ENCODE measurements at regions not wholly inside any gene's neighbourhood (a gene's known extent, or its start where the extent isn't known, plus 50 kb on each side); places are given as distances from the start of the nearest gene placed in this dataset.

- Histone ChIP-seq H2AFZ (ENCODE audit: insufficient read depth, low read depth, low read length, poor library complexity, severe bottlenecking) (no peak overlapping the region), H3K9me3 (replicated peaks in 1 of 2; ENCODE audit: control insufficient read depth in 1 of 2, insufficient read depth in 1 of 2, low read length in 2 of 2) (no peaks in the 10 kb centered on the region), H3K4me1 (ENCODE audit: control insufficient read depth in 1 of 2, insufficient read depth in 2 of 2, low read length in 2 of 2) (peaks cover 4% of the 10 kb centered on the region in 2 donors), H3K27ac (ENCODE audit: low read depth in 1 of 2, low read length in 2 of 2) (no peak overlapping the region), H3K9ac (ENCODE audit: insufficient read depth, low read length, poor library complexity, severe bottlenecking) (no peak overlapping the region), H3K4me3 (replicated peaks in 1 of 3; ENCODE audit: low read depth in 2 of 3, low read length in 3 of 3) (no peak overlapping the region), H4K20me1 (ENCODE audit: insufficient read depth, low read length) (no peaks in the 10 kb centered on the region), H3K79me2 (ENCODE audit: insufficient read depth, low read length) (no peaks in the 10 kb centered on the region), H3K4me2 (replicated peaks; ENCODE audit: extremely low read depth, low read length, poor library complexity, severe bottlenecking) (no peak overlapping the region), H3K36me3 (replicated peaks in 1 of 2; ENCODE audit: control insufficient read depth in 1 of 2, insufficient read depth in 2 of 2, low read length in 2 of 2) (no peaks in the 10 kb centered on the region), H3K27me3 (ENCODE audit: control insufficient read depth in 2 of 2, insufficient read depth in 2 of 2, low read length in 2 of 2) (no peaks in the 10 kb centered on the region)
- intact Hi-C loops (cut with micrococcal nuclease) = no loop called here
- Mint-ChIP-seq H3K36me3 (no peaks in the 10 kb centered on the region), H3K4me1 (peaks cover 3% of the 10 kb centered on the region), H3K9me3 (peaks cover 0 to 2% (median 0%) of the 10 kb centered on the region in 7 donors), H3K4me3 (no peak overlapping the region), H3K27ac (peak overlapping the region in 1 of 7 donors; percentile 5), H3K27me3 (ENCODE audit: low read depth in 3 of 3) (peaks cover 0 to 3% (median 1%) of the 10 kb centered on the region in 3 donors)
- DNase-seq = no peak
- TF ChIP-seq CTCF (IDR thresholded peaks at IDR 0.05) = no peak
- WGBS (ENCODE audit: insufficient coverage) = 70% methylated on average over 3 of the region's 8 CpGs
Measured at GRCh38 chr5:69038539-69038938, 55.3 kb upstream of the SLC30A5 start.

- no peaks in the 10 kb centered on the region for H3K36me3 Mint-ChIP-seq
- H3K4me3 Mint-ChIP-seq = no peak overlapping the region
- Histone ChIP-seq H3K27ac (ENCODE audit: low read depth in 1 of 2, low read length in 2 of 2) (no peak overlapping the region), H3K79me2 (ENCODE audit: insufficient read depth, low read length) (no peaks in the 10 kb centered on the region), H4K20me1 (ENCODE audit: insufficient read depth, low read length) (no peaks in the 10 kb centered on the region), H3K4me1 (ENCODE audit: control insufficient read depth in 1 of 2, insufficient read depth in 2 of 2, low read length in 2 of 2) (peaks cover 6% of the 10 kb centered on the region in 2 donors), H3K4me2 (replicated peaks; ENCODE audit: extremely low read depth, low read length, poor library complexity, severe bottlenecking) (no peak overlapping the region), H2AFZ (ENCODE audit: insufficient read depth, low read depth, low read length, poor library complexity, severe bottlenecking) (no peak overlapping the region), H3K36me3 (replicated peaks in 1 of 2; ENCODE audit: control insufficient read depth in 1 of 2, insufficient read depth in 2 of 2, low read length in 2 of 2) (no peaks in the 10 kb centered on the region), H3K27me3 (ENCODE audit: control insufficient read depth in 2 of 2, insufficient read depth in 2 of 2, low read length in 2 of 2) (no peaks in the 10 kb centered on the region), H3K9me3 (replicated peaks in 1 of 2; ENCODE audit: control insufficient read depth in 1 of 2, insufficient read depth in 1 of 2, low read length in 2 of 2) (no peaks in the 10 kb centered on the region), H3K9ac (ENCODE audit: insufficient read depth, low read length, poor library complexity, severe bottlenecking) (no peak overlapping the region), H3K4me3 (replicated peaks in 1 of 3; ENCODE audit: low read depth in 2 of 3, low read length in 3 of 3) (no peak overlapping the region)
- no peak for DNase-seq
- intact Hi-C loops (cut with micrococcal nuclease) = no loop called here
- no peak overlapping the region for H3K27ac Mint-ChIP-seq
- peaks cover 0 to 2% (median 0%) of the 10 kb centered on the region in 7 donors for H3K9me3 Mint-ChIP-seq
- peaks cover 0 to 2% (median 1%) of the 10 kb centered on the region in 3 donors for H3K27me3 Mint-ChIP-seq (ENCODE audit: low read depth in 3 of 3)
- no peak for TF ChIP-seq CTCF (IDR thresholded peaks at IDR 0.05)
- H3K4me1 Mint-ChIP-seq = peaks cover 5% of the 10 kb centered on the region
Measured at GRCh38 chr5:69039829-69040228, 54.0 kb upstream of the SLC30A5 start.

Measured in CD14-positive monocyte (primary cell).